ENCODE measurements at regions not wholly inside any gene's neighbourhood (a gene's known extent, or its start where the extent isn't known, plus 50 kb on each side); places are given as distances from the start of the nearest gene placed in this dataset.
"Not testable (repeated sequence)": the region's sequence is repeated elsewhere in the genome, so short reads cannot be mapped to it uniquely, and the experiment has no call there.

DNA sequence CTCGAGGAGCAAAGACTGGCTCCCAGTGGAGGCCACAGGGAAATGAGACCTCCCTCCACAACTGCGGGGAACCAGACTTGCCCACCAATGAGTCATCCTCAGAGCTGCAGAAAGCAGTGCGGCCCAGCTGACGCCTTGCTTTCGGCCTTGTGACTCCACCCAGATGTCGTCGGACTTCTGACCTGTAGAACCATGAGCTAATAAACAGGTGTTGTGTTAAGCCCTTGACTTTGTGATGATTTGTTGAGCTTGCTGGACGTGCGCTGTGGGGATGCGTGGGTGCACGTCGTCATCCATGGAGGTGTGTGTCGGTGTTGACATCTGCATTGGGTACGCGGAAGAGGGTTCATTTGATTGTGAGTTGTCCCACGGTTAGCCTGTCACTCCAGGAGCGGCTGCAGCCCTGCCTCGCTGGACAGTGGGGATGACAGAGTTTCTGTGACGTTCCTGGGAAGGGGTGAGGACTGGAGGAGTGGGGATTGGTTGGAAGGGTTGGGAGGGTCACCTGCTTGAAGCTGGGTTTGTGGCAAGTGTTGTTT lies 154.1 kb downstream of the SH3BP4 start:
- no peak for ATAC-seq

DNA sequence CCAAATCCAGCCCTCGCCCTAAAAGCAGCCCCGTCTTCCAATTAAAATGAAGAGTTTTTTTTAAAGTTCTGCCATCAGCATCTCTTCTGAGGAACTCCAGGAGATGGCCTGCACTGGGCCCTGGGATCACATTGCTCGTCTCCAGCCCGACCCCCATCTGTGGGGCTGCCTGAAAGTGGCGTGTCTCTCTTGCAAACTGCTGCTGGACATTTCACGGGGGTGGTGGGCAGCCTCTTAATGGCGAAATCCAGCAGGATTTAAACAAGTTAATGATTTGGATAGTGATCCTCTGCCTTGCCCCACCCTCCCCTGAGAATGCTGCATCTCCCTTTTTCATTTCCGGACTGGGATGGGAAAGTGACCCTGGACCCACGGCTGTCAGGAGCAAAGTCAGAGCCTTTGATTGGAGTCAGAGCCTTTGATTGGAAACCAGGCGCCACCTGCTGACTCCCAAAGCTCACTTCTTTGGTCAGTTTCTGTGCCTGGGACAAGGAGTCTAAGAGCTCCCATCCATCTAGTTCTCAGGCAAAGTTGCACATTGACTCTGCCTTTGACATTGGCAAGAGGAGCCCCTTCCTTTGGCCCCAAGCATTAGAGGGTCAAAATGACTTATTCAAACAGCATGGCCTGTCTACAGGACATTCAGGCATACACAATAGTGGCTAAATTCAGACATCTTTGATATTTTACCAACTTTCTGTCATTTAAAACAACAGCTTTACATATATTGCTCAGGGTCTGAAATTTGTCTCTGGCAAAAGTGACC lies 155.2 kb downstream of the SH3BP4 start:
- no peak for ATAC-seq

DNA sequence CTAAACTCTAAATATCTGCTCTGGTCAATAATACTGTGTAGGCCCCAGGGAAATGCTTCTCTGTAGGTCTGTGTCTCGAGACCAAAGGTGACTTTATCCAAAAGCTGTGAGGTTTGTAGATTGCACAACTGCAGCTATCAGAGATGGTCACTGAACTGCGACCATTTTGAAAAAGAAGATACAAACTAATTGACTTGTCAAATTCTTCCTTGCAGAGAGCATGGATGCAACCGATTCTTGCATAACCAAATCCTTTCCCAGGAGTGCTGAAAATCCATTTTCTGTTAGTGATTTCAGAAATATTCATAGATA lies 155.8 kb downstream of the SH3BP4 start:
- ATAC-seq = no peak

DNA sequence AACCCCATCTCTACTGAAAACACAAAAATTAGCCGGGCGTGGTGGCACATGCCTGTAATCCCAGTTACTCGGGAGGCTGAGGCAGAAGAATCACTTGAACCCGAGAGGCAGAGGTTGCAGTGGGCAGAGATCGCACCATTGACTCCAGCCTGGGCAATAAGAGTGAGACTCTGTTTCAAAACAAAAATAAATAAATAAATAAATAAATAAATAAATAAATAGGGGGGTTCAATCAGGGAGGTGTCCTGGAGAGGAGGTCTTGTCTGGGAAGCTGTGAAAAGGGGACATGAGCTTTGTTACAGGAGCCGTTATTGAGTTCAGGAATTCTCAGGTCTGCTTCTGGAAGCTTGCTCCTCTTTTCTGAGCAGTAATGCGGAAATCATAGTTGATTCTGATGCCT lies 157.7 kb downstream of the SH3BP4 start:
- ATAC-seq = not testable (repeated sequence)

DNA sequence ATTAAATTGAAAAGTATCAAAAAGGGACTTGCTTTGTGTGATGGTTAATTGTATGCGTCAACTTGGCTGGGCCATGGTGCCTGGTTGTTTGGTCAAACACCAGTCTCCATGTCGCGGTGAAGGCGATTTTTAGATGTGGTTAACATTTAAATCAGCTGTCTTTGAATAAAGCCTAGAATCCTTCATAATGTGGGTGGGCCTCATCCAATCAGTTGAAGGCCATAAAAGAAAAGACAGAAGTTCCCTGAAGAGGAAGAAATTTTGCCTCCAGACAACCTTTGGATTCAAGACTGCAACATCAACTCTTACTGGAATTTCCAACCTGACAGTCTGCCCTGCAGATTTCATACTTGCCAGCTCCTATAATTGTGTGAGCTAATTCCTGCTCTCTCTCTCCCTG lies 160.5 kb downstream of the SH3BP4 start:
- no peak for ATAC-seq

DNA sequence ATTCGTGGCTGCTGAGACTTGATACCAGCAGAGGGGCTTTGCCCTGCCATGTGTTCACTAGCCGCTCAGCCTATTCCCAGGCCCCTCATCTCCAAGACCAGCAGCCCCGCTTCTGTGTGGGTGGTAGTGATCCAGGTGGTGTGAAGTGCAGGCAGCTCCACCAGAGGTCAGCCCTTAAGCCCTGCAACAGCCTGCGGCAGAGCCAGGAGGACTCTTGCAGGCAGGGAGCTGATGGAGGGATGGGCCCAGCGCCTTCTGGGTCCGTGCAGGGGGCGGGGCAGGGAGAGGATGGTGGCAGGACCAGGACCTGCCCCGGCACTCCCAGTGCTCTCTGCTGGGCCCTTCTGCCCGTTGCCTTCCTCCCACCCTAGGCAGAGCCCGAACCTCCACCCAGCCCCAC lies 162.0 kb downstream of the SH3BP4 start:
- no peak for ATAC-seq

DNA sequence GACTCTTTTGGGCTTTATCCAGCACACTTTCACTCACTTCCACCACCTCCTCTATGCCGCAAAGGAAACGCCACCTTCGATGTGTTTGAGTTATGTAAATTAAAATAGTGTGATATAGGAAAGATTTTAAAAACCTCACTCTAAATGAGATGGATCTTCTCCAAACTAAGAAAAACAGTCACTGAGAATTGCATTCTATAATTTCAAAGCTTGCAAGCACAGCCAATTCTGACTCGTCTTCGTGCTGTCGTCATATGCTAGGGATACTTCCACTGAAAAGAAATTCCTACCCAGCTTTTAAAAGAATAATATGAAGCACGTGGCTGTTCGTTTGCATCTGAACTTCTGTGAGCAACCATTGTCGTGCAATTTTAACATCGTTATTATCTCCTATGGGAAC lies 162.5 kb downstream of the SH3BP4 start:
- ATAC-seq = no peak

DNA sequence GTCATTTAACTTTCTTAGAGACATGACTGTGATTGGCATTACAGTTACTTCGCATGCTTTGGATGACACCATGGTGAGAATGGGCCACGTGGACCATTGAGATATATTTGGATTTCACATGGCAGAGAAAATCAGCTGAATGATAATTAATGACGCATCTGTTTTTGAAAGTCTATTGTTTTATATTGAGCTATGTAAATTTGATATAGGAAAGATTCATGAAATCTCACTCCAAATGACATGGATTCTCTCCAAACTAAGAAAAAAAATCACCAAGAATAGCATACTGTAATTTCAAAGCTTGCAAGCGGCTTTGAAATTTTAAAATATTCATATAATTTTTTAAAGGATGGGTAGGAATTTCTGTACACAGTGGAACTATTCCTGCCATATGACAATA lies 163.7 kb downstream of the SH3BP4 start:
- no peak for ATAC-seq

DNA sequence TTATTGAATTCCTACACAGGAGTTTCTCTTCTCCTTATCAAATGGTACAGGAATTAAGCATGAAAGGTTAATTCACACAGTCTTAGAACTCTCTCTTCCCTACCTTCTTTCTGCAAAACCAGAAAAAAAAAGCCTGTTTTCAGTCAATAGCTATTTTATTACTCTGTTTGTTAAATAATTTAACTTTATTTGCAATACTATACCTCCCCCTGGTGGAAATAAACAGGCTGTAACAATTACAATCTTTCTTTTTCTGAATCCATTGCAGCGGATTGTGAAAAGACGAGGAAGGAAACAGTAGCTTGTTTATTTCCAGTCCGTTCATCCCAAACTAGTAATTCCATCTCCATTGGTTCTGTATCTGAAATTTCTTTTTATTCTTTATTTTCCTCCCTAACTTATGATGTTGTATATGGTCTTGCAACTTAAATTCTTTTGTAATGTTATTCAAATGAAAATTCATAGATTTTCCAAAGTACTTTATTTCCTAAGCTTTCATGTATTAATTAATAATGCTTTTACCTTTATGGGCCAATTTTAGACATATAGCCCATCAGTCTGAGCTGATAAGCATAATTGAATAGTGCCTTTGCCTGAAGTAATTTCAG lies 165.2 kb downstream of the SH3BP4 start:
- ATAC-seq = no peak

DNA sequence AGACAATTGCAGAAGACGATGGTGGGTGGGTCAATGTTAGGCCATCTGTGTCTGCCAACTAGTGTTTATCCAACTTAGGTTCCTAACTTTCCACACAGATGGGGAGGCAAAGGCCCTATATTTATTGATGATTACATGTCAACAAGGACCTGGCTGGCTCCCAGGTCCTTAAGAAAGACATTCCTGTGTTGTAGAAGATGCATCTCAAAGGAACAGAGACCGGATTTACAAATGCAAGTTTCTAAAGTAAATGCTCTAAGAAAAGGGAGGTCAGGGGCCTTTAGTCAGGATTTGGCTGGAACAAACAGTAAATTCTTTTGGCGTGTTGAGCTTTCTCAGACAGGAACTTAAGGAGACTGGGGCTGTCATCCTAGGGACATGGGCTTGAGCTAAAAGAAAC lies 175.0 kb downstream of the SH3BP4 start:
- no peak for ATAC-seq

DNA sequence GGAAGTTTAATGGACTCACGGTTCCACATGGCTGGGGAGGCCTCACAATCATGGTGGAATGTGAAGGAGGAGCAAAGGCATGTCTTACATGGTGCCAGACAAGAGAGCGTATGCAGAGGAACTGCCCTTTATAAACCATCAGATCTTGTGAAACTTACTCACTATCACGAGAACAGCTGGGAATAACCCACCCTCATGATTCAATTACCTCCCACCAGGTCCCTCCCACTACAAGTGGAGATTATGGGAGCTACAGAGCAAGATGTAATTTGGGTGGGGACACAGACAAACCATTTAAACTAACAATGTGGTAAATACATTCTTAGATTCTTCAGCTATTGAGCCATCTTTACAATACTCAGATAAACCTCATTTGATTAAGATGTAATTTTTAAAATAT lies 176.1 kb downstream of the SH3BP4 start:
- no peak for ATAC-seq

DNA sequence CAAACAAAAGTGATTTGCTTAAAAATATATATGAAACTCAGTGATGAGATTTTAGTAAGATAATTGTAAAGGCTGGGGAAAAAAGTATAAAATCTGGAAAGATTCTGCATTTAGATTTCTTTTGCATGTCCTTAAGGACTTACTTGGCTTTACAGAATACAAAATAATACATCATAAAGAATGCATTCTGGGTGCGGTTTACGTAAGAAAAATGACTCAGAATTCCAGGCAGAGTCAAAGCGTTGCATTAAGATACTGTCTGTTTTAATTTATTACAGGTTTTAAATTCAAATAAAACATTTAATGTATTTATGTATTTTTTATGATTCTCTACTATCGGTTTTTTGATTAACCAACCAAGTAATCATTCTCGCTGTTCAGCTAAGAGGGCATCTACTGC lies 178.0 kb downstream of the SH3BP4 start:
- ATAC-seq = no peak

DNA sequence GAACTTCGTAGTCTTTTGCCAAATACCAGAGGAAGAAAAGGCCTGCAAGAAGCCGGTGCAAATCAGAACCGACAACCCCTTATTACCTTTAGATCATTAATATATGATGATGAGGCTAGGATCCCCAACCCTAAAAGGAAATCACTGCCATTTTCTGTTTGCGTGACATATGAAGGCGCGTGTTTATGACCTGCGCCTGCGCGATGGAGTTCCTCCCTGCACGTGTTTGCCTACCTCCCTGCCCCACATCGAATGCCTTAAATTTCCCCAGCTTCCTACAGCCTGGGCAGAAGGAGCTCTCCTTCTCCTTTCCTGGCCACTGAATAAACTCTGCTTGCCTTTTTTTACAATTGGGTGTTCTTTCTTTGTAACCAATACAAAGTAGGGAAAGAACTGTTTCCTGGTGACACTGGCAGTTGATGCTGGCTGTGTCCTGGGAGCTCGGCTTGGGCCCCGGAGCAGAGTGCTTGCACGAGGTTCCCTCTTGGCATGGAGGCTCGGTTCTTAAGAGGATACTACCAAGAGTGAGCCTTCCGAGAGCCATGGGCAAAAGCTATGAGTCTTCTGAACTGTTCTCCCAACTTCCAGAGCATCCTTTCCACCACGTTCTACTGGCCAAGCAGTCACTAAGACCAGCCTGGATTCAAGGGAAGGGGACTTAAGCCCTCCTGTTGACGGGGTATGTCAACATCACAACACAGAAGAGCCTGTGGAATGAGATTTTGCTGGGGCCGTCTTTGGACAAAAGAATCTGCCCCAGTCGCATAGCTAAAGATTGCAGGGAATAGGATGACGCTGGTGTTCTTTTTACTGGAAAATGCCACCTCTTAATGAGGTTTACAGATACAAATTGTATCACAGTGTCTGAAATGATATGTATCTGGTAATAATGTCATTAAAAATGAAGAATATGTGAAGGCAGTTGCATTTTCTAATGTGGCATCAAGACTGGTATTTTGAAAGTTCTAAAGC lies 179.8 kb downstream of the SH3BP4 start:
- ATAC-seq = no peak

DNA sequence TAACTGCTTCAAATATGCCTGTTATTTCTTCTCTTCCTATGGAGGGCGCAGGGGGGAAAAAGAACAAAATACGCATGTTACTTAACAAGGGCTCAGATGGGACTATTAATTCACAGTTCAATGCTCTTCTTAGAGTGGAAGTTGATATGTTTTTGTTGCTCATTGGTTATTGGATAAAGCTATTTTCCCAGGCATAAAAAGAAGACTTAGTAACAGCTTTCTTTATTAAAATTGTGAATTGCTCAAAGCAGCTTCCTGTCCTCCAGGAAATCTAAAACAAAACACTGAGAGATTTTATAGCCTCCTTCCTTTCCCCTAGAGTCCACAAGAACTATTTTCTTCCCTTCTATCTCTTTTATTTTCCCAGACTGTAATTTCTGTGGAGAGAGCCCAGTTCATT lies 180.8 kb downstream of the SH3BP4 start:
- ATAC-seq = no peak

DNA sequence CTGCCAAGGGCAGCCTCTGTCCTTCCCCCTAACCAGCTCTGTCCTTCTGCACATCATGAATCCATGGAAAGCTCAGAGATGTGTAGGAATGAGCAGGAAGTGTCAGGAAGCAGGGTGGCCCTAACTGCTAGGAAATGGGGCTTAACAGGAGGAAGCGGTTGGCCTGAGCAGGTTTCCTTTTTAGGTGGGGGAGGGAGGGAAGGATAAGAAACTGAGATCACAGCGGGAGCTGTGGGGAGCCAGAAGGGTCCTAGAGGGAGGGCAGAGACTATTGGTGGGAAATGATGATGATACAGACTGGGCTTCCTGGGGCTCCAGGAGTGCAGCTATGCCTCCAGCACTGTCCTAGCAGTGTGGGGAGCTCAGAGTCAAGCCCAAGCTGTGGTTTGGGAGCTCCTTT lies 182.0 kb downstream of the SH3BP4 start:
- no peak for ATAC-seq

DNA sequence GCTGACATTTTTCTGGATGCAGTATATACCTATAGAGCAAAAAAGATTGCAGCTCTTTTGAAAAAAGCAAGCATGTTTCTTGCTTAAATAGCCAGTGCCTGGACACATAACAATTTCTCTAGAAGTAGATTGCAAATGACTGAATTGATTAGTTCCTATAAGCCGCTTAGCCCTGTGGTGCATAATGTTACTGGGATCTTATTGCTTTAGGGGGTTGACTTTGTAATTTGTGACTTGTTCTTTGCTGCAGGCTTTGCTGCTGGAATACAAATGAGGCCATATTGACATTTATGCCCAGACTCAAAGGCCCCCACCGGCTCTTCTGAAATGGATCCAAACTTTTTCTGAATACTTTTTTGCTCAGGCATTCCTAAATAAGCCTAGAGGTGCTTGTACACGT lies 182.6 kb downstream of the SH3BP4 start:
- ATAC-seq = no peak

DNA sequence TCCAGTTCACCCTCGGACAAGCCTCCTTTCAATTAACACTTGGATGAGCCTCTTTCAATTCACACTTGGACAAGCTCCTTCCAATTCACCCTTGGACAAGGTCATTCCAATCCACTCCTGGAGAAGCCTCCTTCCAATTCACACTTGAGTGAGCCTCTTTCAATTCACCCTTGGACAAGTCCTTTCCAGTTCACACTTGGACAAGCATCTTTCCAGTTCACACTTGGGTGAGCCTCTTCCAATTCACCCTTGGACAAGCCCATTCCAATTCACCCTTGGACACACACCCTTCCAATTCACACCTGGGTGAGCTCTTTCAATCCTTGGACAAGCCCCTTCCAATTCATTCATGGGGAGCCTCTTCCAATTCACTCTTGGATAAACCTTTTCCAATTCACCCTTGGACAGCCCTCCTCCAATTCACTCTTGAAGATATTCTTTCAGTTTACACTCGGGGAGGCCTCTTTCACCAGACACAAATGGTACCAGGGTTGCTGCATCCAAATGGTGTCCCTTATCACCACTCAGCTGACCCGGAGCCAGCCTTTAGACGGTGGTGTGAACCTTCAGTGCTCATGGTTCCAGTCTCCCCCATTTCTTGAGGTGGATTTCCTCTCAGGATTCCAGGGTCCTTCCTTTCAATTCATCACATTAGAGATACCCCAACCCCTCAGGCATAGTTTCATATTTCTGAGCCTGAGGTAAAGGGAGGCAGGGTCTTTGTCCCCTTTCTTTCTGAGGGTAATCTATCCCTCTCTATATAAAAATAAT lies 183.6 kb downstream of the SH3BP4 start:
- ATAC-seq = no peak

DNA sequence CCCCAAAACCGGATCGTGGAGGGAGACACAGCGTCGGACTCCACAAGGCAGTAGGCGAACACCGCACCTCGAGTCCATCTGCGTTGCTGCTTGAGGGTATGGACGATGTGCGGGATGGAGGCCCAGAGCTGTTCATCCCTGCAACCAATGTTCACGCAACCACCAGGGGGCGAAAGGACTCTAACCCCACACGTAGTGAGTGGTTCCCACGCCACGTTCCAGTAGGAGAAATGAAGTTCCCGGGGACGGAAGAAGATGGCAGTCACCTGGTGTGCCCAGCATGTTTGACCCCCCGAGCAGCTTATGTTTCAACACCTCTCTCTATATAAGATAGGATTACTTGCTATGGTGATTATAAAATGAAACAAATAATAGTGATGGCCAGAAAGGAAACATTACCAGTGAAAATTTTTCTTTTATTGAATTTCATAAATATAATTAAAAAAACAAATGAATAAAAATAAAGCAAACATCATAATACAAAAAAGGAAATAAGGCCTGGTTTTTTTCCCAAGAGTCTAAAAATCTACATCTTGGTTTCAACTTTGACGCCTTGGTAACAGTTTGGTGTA lies 184.3 kb downstream of the SH3BP4 start:
- ATAC-seq = no peak

DNA sequence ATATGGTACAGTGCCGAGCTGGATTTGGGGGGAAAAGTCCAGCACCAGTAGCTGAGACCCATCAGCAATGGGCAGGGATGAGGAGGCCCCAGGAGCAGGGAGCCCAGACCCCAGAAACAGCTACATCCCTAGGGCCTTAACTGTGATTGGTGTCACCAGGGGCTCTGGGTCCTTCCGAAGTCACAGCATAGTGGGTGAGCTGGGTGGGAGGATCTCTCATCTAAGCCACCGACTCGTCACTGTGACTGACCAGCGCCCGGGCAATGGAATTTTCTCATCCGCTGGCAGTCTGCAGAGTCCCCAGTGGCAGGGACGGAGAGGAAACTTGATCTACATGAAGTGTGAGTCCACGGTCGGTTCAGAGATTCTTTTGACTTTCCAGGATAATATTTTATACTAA lies 186.5 kb downstream of the SH3BP4 start:
- ATAC-seq = no peak

DNA sequence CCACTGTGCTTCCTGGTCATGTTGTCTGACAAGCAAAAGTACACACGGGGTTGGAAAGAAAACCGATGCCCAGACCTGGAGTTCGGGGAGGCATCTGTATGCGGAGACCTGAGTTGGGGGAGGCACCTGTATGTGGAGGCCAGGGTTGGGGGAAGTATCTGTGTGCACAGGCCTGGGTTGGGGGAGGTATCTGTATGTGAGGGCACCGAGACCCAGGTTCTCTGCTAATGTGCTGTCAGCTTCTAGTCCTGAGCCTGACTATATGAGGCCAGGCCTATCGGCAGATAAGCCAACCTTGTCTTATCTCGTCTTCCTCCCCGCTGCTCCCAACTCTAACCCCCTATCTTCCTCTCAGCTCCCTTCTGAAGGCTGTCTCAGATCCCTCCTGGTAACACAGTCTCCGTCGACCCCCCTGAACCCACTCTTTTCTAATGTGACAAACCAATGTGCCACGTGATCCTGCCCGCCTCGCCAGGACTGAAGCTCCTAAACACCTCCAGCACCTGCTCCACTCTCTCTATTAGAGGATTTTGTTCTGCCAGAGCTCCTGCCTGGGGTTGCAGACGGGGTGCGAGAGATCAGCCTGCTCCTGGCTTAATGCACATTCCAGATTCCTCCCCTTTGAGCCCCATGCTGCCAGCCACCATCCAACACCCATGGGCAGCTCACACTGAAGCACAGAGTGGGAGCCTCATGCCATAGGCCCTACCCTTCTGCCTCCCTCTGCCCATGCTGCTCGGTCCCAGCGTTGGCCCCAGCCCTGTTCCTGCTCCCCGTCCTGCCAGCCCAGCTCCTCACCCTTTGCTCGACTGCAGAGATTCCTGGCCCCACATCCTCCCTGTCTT lies 188.4 kb downstream of the SH3BP4 start:
- ATAC-seq = peak in 1 of 2 donors; percentile 25

DNA sequence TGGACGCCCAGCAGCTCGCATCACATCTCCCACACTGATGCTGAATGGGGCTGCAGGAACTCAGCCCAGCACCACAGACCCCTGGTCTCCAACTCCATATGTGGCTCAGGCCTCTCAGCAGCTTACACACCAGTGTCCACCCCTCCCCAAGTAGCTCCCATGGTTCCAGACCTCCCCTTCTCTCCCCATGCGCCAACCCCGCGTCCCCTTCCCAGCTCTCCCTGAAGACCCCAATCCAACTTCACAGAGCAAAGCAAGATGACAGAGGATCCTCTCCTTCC lies 188.9 kb downstream of the SH3BP4 start:
- no peak for ATAC-seq

Measured in activated CD4-positive, CD25-positive, alpha-beta regulatory T cell treated with anti-CD3 and anti-CD28 coated beads, Interleukin-2, amount 50 U/mL, for 24 hours (primary cell).